Erythroblast (primary cell): ENCODE measurements at regions not wholly inside any gene's neighbourhood (a gene's known extent, or its start where the extent isn't known, plus 50 kb on each side); places are given as distances from the start of the nearest gene placed in this dataset.

Experiments
- GATA1 ChIP-seq: IDR thresholded peaks from 2 replicates; pipeline ENCODE4 v1.6.1; 2011; ENCODE audit warnings: low read depth, mild to moderate bottlenecking, control low read depth, low read length, moderate library complexity
- POLR2A ChIP-seq: IDR thresholded peaks from 2 replicates; pipeline ENCODE4 v1.6.1; 2011; ENCODE audit warnings: mild to moderate bottlenecking, low read length

- no peak for TF ChIP-seq POLR2A
- no peak for TF ChIP-seq GATA1
Measured at GRCh38 chr12:111254106-111254505, 114.8 kb downstream of the PHETA1 start.
